ENCODE measurements at regions not wholly inside any gene's neighbourhood (a gene's known extent, or its start where the extent isn't known, plus 50 kb on each side); places are given as distances from the start of the nearest gene placed in this dataset.

DNA sequence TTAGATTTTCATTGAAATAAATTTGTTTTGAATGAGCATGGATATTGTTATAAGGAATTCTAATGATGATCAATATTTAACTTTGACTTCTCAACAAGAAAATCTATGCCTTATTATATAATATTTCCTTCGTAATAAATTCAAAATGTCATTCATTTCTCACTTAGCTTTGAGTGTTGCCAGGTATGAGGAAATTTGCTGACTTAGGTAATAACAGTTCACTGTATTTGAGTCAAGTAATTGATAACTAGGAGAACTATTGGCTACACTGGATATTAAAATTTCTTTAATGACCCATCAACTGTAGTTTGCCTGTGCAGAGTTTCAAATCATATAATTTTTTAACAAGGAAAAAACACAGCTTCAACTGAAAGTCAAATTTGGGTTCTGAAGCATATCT, 746.6 kb downstream of the SLITRK5 start:
- no peak for DNase-seq (ENCODE audit: insufficient read length, low spot score, missing footprints)
- no peaks in the 10 kb centered on the region for H4K20me1 ChIP-seq (ENCODE audit: insufficient read depth, low read length)
- H3K9me3 ChIP-seq (ENCODE audit: low read depth, low read length) = no peaks in the 10 kb centered on the region
- H3K4me3 ChIP-seq (ENCODE audit: insufficient read depth, low read length) = no peak overlapping the region
- no peak overlapping the region for H3K4me2 ChIP-seq (ENCODE audit: insufficient read depth, low read length)
- H3K27ac ChIP-seq (ENCODE audit: low read depth, low read length) = no peak overlapping the region
- TF ChIP-seq, protein P1, sequence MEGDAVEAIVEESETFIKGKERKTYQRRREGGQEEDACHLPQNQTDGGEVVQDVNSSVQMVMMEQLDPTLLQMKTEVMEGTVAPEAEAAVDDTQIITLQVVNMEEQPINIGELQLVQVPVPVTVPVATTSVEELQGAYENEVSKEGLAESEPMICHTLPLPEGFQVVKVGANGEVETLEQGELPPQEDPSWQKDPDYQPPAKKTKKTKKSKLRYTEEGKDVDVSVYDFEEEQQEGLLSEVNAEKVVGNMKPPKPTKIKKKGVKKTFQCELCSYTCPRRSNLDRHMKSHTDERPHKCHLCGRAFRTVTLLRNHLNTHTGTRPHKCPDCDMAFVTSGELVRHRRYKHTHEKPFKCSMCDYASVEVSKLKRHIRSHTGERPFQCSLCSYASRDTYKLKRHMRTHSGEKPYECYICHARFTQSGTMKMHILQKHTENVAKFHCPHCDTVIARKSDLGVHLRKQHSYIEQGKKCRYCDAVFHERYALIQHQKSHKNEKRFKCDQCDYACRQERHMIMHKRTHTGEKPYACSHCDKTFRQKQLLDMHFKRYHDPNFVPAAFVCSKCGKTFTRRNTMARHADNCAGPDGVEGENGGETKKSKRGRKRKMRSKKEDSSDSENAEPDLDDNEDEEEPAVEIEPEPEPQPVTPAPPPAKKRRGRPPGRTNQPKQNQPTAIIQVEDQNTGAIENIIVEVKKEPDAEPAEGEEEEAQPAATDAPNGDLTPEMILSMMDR (IDR thresholded peaks at IDR 0.05; ENCODE audit: extremely low read depth, low read depth, low read length) = no peak
- no peaks in the 10 kb centered on the region for H3K36me3 ChIP-seq (ENCODE audit: insufficient read depth, low read length)
- H3K27me3 ChIP-seq (ENCODE audit: insufficient read depth, low read length) = no peaks in the 10 kb centered on the region
- no peaks in the 10 kb centered on the region for H3K4me1 ChIP-seq (ENCODE audit: insufficient read depth, low read length)
- H2AFZ ChIP-seq (ENCODE audit: low read length) = no peak overlapping the region
- H3K79me2 ChIP-seq (ENCODE audit: insufficient read depth, low read length) = no peaks in the 10 kb centered on the region

DNA sequence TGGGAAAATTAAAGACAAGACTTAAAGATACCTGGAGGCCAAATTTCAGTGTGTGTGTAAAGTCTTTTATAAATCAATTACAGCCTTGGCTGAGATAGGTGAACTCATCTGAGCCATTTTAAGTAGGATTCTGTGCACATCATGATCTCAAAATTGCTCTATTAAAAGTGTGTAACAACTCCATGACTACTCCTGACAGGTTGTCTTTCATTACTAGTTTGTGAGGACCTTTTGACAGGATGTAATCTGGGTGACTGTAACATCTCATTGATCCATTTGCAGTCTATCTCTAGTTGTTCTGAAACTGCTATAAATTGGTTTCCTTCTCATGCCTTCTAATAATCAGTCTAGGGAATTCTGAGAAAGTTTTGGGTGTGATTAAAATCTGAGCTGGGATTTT, 753.3 kb downstream of the SLITRK5 start:
- TF ChIP-seq, protein P1 (IDR thresholded peaks at IDR 0.05; ENCODE audit: extremely low read depth, low read depth, low read length) = no peak
- Histone ChIP-seq H3K27me3 (ENCODE audit: insufficient read depth, low read length) (no peaks in the 10 kb centered on the region), H3K4me1 (ENCODE audit: insufficient read depth, low read length) (no peaks in the 10 kb centered on the region), H3K4me3 (ENCODE audit: insufficient read depth, low read length) (no peak overlapping the region), H4K20me1 (ENCODE audit: insufficient read depth, low read length) (no peaks in the 10 kb centered on the region), H3K9me3 (ENCODE audit: low read depth, low read length) (peaks cover 3% of the 10 kb centered on the region), H3K36me3 (ENCODE audit: insufficient read depth, low read length) (no peaks in the 10 kb centered on the region), H3K79me2 (ENCODE audit: insufficient read depth, low read length) (no peaks in the 10 kb centered on the region), H3K27ac (ENCODE audit: low read depth, low read length) (no peak overlapping the region), H3K4me2 (ENCODE audit: insufficient read depth, low read length) (no peak overlapping the region), H2AFZ (ENCODE audit: low read length) (no peak overlapping the region)
- DNase-seq (ENCODE audit: insufficient read length, low spot score, missing footprints) = no peak

DNA sequence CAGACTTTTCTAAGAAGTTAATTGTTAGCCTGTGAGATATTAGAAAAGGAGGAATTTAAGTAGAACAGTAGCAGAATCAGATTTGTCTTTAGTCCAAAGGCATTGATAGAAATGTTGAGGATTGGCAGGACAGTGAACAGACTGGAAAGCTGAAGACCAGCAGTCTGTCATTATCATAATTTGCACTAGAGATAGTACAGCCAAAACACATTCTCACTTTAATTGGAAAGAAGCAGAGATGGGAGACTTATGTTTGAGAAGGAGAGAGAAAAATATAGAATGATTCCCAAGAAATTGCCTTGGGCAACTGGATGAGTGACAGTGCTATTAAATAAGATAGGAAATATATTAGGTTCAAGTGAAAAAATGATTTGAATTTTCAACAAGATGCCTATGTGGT, 755.5 kb downstream of the SLITRK5 start:
- no peak overlapping the region for H3K27ac ChIP-seq (ENCODE audit: low read depth, low read length)
- no peaks in the 10 kb centered on the region for H3K4me1 ChIP-seq (ENCODE audit: insufficient read depth, low read length)
- no peak overlapping the region for H3K4me2 ChIP-seq (ENCODE audit: insufficient read depth, low read length)
- DNase-seq (ENCODE audit: insufficient read length, low spot score, missing footprints) = no peak
- TF ChIP-seq, protein P1 (IDR thresholded peaks at IDR 0.05; ENCODE audit: extremely low read depth, low read depth, low read length) = no peak
- no peak overlapping the region for H3K4me3 ChIP-seq (ENCODE audit: insufficient read depth, low read length)
- no peaks in the 10 kb centered on the region for H4K20me1 ChIP-seq (ENCODE audit: insufficient read depth, low read length)
- no peaks in the 10 kb centered on the region for H3K79me2 ChIP-seq (ENCODE audit: insufficient read depth, low read length)
- H3K27me3 ChIP-seq (ENCODE audit: insufficient read depth, low read length) = no peaks in the 10 kb centered on the region
- peaks cover 3% of the 10 kb centered on the region for H3K9me3 ChIP-seq (ENCODE audit: low read depth, low read length)
- no peaks in the 10 kb centered on the region for H3K36me3 ChIP-seq (ENCODE audit: insufficient read depth, low read length)
- no peak overlapping the region for H2AFZ ChIP-seq (ENCODE audit: low read length)

DNA sequence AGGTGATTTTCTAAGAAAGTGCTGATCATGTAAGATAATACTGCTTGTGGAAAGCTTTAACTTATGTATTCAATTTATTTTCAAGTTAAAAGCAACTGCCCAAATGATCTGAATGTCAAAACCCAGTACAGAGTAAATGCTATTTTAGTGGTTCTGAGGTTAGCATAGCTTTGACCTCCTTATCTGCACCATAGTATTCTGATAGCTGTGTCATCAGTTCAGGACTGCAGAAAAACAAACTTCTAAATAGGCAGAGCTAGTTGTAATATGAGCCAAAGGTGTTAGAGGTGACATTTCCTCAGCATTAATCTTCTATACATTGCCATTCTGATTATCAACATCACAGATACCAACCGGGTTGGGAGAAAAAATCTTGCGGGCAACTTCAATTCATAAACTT, 758.7 kb downstream of the SLITRK5 start:
- Histone ChIP-seq H3K36me3 (ENCODE audit: insufficient read depth, low read length) (no peaks in the 10 kb centered on the region), H3K9me3 (ENCODE audit: low read depth, low read length) (peaks cover 3% of the 10 kb centered on the region), H4K20me1 (ENCODE audit: insufficient read depth, low read length) (no peaks in the 10 kb centered on the region), H3K27ac (ENCODE audit: low read depth, low read length) (no peak overlapping the region), H3K27me3 (ENCODE audit: insufficient read depth, low read length) (no peaks in the 10 kb centered on the region), H2AFZ (ENCODE audit: low read length) (no peak overlapping the region), H3K4me1 (ENCODE audit: insufficient read depth, low read length) (no peaks in the 10 kb centered on the region), H3K79me2 (ENCODE audit: insufficient read depth, low read length) (no peaks in the 10 kb centered on the region), H3K4me2 (ENCODE audit: insufficient read depth, low read length) (no peak overlapping the region), H3K4me3 (ENCODE audit: insufficient read depth, low read length) (no peak overlapping the region)
- no peak for DNase-seq (ENCODE audit: insufficient read length, low spot score, missing footprints)
- TF ChIP-seq, protein P1 (IDR thresholded peaks at IDR 0.05; ENCODE audit: extremely low read depth, low read depth, low read length) = no peak

All from osteoblast (primary cell).